ENCODE measurements at regions not wholly inside any gene's neighbourhood (a gene's known extent, or its start where the extent isn't known, plus 50 kb on each side); places are given as distances from the start of the nearest gene placed in this dataset.

DNA sequence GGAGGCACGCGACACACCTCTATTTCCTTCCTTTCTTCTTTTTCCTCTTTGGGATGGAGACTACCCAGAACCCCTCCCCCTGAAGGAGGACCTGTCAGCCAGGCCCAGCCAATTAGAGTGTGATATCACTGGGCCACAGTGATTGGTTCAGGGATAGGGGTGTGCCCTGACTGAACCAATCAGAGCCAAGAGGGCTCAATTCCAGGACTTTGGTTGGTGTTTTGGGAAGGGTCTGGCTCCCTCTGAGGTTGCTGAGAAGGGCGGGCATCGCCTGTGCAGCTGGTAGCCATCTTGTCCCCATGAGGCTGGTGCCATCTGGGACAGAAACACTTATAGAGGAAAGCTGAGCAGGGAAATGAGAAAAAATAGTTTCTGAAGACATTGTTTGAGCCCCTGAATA is 71.4 kb downstream of the CHST1 start:
- no peak for TF ChIP-seq POLR2A (IDR thresholded peaks at IDR 0.05; ENCODE audit: extremely low read depth, insufficient read length)
- TF ChIP-seq, protein P1, sequence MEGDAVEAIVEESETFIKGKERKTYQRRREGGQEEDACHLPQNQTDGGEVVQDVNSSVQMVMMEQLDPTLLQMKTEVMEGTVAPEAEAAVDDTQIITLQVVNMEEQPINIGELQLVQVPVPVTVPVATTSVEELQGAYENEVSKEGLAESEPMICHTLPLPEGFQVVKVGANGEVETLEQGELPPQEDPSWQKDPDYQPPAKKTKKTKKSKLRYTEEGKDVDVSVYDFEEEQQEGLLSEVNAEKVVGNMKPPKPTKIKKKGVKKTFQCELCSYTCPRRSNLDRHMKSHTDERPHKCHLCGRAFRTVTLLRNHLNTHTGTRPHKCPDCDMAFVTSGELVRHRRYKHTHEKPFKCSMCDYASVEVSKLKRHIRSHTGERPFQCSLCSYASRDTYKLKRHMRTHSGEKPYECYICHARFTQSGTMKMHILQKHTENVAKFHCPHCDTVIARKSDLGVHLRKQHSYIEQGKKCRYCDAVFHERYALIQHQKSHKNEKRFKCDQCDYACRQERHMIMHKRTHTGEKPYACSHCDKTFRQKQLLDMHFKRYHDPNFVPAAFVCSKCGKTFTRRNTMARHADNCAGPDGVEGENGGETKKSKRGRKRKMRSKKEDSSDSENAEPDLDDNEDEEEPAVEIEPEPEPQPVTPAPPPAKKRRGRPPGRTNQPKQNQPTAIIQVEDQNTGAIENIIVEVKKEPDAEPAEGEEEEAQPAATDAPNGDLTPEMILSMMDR (IDR thresholded peaks at IDR 0.05; ENCODE audit: low read depth, low read length), result no peak
- TF ChIP-seq, protein P2, sequence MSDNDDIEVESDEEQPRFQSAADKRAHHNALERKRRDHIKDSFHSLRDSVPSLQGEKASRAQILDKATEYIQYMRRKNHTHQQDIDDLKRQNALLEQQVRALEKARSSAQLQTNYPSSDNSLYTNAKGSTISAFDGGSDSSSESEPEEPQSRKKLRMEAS (IDR thresholded peaks at IDR 0.05; ENCODE audit: low read depth, low read length), result no peak
